ENCODE measurements at regions not wholly inside any gene's neighbourhood (a gene's known extent, or its start where the extent isn't known, plus 50 kb on each side); places are given as distances from the start of the nearest gene placed in this dataset.

DNA sequence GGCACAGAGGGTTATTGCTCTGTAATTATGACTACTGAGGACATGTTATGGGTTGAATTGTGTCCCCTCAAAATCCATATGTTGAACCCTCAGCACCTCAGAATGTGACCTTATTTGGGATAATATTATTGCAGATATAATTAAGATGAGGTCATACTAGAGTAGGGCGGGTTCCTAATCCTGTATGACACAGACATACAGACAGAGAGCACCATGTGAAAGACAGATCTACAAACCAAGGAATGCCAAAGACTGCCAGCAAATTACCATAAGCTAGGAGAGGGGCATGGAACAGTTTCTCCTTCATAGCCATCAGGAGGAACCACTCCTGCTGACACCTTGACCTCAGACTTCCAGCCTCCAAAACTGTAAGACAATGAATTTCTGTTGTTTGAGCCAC lies 115.2 kb upstream of the OTUD4 start:
- TF ChIP-seq, protein P1, sequence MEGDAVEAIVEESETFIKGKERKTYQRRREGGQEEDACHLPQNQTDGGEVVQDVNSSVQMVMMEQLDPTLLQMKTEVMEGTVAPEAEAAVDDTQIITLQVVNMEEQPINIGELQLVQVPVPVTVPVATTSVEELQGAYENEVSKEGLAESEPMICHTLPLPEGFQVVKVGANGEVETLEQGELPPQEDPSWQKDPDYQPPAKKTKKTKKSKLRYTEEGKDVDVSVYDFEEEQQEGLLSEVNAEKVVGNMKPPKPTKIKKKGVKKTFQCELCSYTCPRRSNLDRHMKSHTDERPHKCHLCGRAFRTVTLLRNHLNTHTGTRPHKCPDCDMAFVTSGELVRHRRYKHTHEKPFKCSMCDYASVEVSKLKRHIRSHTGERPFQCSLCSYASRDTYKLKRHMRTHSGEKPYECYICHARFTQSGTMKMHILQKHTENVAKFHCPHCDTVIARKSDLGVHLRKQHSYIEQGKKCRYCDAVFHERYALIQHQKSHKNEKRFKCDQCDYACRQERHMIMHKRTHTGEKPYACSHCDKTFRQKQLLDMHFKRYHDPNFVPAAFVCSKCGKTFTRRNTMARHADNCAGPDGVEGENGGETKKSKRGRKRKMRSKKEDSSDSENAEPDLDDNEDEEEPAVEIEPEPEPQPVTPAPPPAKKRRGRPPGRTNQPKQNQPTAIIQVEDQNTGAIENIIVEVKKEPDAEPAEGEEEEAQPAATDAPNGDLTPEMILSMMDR (IDR thresholded peaks at IDR 0.05) = no peak
- no peak for TF ChIP-seq POLR2A (IDR thresholded peaks at IDR 0.05)

All from heart left ventricle (tissue), 13 donors.